C4-2B (cell line): ENCODE measurements at regions not wholly inside any gene's neighbourhood (a gene's known extent, or its start where the extent isn't known, plus 50 kb on each side); places are given as distances from the start of the nearest gene placed in this dataset.
A peak's percentile ranks its signal among the peaks of the same experiment; 100 is the strongest.

Experiments used
- CTCF ChIP-seq: fragments of 450-650 bp; conservative IDR thresholded peaks from 2 replicates; pipeline ENCODE4 v1.5.1; 2017; ENCODE audit warnings: mild to moderate bottlenecking
- ZFX ChIP-seq: fragments of 450-650 bp; IDR thresholded peaks from 2 replicates; pipeline ENCODE4 v1.6.1; 2017

- TF ChIP-seq CTCF (peak; percentile 53), ZFX (no peak)
These were observed 91.4 kb upstream of the CACNA1A start for GRCh38 chr19:13597640-13598039.
